ENCODE measurements at regions not wholly inside any gene's neighbourhood (a gene's known extent, or its start where the extent isn't known, plus 50 kb on each side); places are given as distances from the start of the nearest gene placed in this dataset.

DNA sequence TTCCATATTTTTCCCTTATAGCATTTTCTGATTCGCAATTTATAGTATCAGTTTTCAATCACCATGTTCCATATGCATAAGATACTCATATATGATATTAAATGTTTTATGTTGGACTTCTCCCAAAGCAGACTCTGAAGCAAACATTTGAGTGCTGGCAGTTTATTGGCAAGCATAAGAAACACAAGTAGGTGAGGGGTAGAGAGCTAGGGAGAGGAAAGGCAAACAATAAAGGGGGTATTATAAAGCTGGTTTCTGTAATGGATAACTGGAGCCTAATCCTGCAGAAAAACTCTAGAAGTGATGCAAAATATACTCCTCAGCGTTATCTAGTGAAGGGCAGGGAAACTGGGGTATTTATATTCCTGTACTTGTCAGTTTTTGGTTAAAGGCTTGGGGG lies 491.5 kb upstream of the TGFBR2 start:
- DNase-seq (ENCODE audit: low spot score) = no peak

DNA sequence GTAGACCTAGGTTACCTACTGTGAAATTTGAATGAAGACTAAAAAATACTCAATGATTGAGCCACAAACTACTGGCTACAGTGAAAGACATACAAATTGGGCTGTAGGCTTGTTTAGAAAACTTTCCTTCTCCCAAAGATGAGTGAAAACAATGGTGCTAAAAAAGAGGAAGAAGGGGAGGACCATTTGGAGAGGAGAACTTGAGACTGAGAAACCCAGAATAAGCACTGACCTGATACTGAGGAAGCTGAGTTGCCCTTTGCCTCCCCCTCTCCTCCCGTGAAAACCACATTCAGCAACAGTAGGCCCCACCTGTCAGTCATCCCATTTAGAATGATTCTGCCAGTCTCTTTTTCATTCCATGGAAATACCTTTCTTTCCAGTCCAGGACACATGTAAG lies 484.0 kb upstream of the TGFBR2 start:
- DNase-seq (ENCODE audit: low spot score) = no peak

DNA sequence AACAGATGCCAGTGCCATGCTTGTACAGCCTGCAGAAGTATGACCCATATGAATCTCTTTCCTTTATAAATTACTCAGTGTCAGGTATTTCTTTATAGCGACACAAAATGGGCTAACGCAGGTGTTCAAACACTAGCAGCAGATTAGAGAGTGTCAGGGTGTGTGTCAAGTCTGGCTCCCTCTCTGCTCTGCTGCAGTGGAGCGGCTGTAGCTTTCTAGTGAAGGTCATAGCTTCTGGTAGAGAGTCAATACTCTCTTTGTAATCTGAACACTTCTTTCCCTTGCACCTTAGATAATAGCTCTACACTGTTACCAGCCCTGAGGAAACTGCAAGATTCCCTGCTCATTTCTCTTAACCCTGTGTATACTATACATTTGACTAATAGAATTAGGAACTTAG lies 483.2 kb upstream of the TGFBR2 start:
- DNase-seq (ENCODE audit: low spot score) = no peak

DNA sequence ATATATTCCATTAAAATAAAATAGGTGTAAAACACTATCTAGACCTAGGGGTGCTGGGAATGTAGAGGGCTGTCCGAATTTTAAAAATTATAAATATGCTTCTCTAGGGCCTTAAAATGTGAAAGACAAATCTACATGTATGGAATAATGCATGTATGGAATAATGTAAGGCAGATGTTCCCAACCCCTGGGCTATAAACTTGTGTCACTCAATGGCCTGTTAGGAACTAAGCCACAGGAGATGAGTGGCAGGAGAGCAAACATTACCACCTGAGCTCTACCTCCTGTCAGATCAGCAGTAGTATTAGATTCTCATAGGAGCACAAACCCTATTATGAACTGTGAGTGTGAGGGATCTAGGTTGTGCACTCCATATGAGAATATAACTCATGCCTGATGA lies 482.6 kb upstream of the TGFBR2 start:
- no peak for DNase-seq (ENCODE audit: low spot score)

DNA sequence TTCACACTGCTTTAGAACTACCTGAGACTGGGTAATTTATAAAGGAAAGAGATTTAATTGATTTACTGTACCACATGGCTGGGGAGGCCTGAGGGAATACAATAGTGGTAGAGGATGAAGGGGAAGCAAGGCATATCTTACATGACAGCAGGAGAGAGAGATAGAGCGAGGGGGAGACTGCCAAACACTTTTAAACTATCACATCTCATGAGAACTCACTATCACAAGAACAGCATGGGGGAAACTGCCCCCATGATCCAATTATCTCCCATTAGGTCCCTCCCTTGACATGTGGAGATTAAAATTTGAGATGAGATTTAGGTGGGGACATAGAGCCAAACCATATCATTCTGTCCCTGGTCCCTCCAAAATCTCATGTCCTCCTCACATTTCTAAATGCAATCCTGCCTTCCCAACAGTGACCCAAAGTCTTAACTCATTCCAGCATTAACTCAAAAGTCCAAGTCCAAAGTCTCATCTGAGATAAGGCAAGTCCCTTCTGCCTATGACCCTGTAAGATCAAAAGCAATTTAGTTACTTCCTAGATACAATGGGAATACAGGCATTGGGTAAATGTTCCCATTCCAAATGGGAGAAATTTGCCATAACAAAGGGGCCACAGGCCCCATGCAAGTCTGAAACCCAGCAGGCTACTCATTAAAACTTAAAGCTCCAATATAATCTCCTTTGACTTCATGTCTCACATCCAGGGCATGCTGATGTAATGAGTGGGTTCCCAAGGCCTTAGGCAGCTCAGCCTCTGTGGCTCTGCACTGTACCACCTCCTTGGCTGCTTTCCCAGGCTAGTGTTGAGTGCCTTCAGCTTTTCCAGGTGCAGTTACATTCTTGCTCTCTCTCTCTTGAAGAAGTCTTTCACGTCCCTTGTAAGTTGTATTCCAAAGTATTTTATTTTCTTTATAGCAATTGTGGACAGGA lies 481.7 kb upstream of the TGFBR2 start:
- DNase-seq (ENCODE audit: low spot score) = no peak

DNA sequence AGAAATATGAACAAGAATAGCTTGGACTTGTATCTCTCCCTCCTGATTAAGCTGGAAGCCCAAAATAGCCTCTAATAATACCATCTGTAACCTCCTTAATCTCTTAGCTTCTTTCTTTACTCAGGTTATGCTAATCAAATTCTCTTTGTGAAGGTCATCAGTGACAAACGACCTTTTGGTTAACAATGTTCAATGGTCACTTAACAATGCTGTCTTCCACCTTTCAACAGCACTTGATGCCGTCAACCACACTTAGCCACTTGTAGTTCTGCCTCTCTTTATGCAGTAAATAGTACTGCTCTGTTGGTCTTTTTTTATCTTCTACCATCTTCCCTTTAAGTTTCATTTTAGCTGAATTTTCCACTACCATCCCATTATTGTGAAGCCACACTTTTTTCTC lies 476.6 kb upstream of the TGFBR2 start:
- DNase-seq (ENCODE audit: low spot score) = no peak

DNA sequence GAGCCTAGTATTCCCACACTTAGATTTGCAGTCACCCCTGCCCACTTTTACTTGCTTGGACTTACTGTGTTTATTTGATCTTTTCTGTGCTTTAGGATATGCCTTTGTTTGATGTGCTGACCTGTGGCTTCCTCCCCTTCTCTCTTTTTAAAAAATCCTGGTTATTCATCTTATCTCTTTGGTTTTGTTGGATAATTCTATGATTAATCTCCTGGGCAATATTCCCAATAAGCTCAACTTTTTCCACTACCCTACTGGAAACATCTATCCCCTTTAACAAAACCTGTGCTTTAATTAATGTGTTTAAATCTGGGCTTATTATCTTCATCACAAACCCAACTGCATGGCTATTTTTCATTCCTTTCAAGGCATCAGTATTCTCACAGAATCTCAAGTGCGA lies 476.0 kb upstream of the TGFBR2 start:
- DNase-seq (ENCODE audit: low spot score) = no peak

DNA sequence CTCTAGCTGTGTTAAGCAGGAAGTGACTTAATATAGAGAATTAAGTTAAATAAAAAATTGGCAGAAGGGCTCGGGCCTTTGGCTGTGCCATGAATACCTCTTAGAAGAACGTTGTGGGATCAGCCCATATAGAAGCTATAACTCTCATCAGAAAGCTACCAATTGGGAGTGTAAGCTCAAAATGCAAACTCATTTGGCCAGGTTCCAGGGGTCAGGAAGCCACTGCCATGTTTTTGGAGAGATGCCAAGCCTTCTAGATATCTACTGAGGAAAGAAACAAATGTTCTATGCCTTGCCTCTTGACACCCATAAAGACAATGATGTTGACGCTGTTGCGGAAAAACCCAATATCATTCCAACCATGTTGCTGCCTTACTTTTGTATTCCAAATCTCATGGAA lies 475.2 kb upstream of the TGFBR2 start:
- DNase-seq (ENCODE audit: low spot score) = no peak

DNA sequence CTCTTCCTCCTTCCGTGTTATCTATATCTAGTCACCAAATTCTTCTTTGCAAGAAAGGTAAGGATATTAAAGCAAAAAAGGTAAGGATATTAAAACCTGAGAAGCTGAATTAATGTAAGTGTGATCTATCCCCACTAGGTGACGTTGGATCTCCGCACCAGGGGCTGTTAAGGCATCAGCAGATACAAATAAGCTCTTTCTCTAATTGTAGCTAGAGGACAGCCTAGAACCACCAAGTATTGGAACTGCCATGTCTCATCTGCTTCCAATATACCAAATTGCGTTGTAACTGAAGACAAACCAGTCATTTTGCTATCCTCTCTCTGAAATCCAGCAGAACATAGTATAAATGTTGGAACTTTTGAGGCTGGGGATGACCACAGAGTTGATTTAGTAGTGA lies 471.2 kb upstream of the TGFBR2 start:
- DNase-seq (ENCODE audit: low spot score) = no peak

DNA sequence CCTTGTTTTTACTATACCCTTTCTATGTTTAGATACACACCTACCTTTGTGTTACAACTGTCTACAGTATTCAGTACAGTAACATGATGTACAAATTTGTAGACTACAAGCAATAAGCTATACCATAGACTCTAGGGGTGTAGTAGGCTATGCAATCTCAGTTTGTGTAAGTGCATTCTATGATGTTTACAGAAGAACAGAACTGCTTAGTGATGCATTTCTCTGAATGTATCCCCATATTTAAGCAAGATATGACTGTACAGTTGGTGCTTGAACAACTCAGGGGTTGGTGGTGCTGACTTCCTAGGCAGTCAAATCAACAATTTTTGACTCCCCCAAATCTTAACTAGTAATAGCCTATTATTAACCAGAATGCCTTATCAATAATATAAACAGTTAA lies 467.1 kb upstream of the TGFBR2 start:
- DNase-seq (ENCODE audit: low spot score) = no peak

DNA sequence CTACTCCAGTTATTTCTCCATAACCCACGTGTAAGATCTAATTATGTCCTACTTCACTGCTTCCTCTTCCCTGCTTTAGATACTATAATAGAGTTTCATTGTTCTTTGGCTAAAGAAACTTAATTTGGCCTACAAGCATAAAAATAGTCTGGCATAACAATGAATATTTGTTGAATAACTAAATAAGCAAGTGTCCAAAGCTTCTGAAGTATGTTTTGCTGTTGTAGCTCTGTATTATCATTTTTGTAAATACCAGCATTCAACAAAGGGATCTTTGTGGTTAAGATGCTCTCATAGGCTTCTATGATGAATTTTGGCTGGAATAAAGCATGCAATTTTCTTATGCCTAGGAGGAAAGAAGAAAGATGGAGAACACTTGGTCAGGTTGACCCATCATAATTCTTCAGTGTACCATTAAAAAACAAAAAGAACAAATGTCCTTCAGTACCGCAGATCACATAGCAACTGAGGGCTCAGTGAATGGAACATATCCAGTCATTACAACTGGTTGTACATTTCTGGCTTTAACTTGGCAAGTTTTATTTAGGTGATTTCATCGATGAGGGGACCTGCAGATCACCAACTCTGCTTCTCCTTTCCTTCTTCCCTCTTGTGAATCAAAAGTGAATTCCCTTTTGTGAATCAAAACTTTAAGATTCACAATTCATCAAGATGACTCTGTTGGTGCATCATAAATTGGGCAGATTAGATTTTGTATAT lies 465.9 kb upstream of the TGFBR2 start:
- DNase-seq (ENCODE audit: low spot score) = peak; percentile 7

DNA sequence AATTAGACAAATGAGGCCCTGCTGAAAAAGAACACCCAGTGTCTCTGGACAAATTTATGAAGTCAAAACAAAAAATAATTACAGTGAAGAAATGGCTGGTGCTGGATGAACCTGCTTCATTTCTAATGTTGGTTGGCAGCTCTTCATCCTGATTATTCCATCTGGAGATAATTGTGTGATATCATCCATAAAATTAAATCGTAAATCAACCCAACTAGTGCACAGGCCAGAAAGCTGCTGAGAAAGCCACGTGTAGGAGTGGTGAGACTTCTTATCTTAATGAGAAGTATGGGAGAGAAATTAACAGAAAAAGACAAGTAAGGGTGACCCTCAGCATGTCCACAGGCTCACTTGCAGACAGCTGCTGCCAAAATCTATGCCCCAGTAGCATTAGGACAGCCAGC lies 465.2 kb upstream of the TGFBR2 start:
- no peak for DNase-seq (ENCODE audit: low spot score)

DNA sequence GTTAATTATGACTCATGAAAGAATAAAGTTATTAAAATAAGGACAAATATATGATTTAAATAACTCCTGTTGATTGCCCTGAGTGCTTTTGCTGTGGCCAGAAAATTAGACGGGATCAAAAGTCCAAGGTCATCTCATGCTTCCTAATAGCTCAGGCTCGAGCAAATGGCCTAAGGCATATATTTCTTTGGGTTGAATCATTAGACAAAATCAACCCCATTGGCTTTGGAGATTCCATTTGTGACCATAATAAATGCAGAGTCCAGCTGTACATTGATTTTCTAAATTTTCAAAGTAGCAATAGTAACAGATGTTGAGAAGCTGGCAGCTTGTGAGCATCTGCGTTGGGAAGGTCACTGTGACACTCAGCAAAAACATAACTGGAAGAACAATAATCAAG lies 464.5 kb upstream of the TGFBR2 start:
- DNase-seq (ENCODE audit: low spot score) = no peak

DNA sequence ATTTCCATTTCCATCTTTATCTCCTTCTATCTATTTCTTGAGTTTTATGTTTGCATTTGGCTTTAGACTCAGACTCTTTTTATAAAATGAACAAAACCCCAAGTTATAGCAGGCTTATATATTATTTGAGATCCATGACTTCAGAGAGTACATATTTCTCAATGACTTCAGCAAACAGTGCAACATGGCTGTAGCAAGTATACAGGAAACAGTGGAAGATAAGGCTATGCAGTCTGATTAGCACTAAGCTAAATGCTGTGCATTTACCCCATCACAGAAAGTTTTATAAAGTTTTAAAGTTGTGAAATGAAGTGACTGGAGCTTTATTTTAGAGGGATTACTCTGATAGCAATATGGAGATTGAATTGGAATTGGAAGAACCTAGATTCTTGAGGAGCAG lies 463.5 kb upstream of the TGFBR2 start:
- DNase-seq (ENCODE audit: low spot score) = no peak

DNA sequence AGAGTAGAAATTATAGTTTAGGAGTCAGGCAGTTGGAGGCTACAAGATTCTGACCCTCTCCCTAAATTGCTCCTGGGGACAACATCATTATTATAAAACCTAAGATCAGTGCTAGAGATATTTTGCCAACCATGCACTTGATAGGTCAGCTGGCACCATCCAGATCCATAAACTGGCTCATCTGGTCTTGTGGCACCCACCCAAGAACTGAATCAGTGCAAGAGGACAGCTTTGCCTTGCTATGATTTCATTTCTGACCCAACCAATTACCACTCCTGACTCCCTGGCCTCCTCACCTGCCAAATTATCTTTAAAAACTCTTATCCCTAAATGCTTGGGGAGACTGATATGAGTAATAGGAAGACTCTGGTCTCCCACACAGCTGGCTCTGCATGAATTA lies 461.1 kb upstream of the TGFBR2 start:
- DNase-seq (ENCODE audit: low spot score) = no peak

DNA sequence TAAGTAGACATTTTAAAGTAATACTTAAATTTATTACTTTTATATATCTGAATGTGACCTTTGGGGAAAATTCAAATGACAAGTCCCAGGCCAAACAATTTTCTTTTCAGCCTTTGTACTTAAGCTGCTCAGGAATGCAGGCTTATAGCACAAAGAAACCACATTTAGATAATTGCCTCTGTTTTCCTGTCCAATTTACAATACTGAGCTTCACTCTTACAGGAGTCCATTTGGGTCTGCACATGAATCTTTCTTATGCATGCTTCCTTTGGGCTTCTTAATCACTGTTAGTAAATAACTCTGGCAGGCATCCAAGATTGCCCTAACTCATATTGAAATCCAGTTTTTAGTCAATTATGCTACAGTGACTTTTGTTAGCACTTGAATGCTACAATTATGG lies 459.4 kb upstream of the TGFBR2 start:
- DNase-seq (ENCODE audit: low spot score) = no peak

DNA sequence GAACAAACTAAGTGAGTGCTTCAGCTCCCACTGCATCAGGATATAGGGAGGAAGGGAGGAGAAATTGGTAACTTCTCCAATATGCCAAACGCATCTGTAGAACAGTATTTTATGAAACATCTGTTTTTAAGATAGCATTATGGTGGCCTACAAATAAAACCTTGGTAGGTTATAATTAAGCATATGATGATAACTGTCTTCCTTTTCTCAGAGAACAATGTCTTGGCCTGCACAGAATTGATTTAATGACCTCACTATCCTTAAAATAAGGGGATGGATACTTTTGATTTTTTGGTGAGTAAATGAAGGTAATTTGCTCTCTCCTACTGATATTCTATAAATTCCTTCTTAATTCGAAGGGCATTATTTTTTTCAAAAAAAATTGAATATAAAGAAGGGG lies 451.5 kb upstream of the TGFBR2 start:
- DNase-seq (ENCODE audit: low spot score) = no peak

DNA sequence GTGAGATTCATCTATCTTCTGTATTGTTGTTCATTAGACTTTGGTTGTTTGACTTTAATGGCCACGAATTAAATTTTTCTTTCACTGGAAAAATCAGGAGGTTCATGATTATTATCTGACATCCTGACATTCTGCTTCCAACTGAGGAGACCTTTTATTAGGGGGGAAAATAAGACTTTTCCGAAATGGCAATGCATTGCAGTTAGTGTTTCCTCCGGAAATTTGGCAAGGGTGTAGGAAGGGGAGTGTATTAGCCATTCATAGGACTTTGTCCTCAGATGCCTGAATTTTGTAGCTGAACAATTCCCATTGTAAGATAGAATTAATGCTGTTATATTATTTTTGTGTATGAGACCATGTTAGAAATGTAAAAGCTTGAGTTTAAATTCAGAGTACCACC lies 450.6 kb upstream of the TGFBR2 start:
- DNase-seq (ENCODE audit: low spot score) = no peak

DNA sequence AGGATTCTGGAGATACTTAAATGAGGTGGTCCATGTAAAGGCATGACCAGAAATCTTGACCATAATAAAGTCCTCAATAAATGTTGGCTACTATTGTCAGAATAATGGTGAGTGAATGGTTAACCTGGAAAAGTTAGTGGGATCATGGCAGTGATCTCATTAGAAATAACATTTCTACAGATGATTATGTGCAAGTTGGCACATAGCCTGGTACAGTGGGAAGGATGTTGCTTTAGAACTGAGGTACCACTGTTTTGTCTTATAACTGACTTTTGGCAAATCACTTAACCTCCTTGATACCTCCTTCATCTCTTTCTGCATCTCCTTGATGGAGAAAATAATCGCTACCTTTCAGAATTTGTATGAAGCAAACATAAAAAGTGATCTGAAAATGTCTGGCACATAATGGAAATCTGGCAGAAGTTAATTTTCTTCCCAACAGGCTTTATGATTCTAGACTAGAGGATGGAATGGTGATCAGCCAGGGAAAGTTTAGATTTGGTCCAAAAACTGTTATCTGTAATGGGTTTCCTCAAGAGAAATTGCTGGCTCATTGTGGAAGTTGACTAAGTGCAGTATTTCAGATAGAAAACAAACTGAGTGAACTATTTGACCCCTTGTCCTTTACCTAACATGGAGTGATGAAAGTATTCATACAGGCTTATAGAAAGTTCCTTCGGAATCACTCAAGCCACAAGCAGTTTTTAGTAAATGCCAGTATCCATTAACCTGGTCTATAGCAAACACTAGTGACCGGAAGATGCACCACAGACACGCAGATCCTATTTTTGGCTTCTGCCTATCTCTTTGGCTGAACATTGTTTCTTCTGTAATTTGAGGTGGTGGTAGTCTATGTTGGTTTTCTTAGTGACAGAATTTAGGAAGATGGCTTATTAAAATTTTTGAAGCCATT lies 449.6 kb upstream of the TGFBR2 start:
- no peak for DNase-seq (ENCODE audit: low spot score)

DNA sequence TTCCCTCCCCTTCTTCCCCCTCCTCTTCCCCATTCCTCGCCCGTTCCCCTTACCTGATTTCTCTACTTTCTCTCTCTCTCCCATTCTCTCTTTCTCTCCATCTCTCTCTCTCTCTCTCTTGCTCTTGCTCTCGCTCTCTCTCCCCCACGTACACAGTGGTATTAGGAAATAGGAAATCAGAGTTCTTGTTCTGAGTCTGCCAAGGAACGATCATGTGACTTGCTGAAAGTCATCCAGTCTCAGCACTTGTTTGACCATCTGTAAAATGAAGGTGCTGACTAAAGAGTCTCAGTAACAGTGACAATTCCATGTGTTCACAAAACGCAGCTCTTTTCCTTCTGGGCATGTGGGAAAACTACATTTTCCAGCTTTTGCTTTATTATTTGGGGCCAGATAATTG lies 445.0 kb upstream of the TGFBR2 start:
- peak; percentile 26 for DNase-seq (ENCODE audit: low spot score)

DNA sequence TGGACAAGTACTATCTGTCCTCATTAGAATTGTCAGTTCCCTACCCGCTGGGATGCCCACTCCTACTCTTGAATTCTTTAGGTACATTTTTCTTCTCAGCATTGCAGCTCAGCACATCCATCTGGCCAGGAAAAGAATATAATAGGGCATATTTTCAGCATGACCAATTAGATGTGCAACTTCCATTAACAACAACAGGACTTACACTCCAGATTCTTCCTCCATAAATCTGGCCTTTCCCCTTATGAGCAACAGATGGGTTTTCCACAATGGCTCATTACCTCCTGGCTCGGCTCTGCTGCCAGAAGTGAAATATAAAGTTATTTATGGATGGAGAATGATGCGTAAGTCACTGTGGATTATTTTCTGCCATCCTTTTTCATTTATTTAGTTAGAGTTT lies 443.8 kb upstream of the TGFBR2 start:
- no peak for DNase-seq (ENCODE audit: low spot score)

DNA sequence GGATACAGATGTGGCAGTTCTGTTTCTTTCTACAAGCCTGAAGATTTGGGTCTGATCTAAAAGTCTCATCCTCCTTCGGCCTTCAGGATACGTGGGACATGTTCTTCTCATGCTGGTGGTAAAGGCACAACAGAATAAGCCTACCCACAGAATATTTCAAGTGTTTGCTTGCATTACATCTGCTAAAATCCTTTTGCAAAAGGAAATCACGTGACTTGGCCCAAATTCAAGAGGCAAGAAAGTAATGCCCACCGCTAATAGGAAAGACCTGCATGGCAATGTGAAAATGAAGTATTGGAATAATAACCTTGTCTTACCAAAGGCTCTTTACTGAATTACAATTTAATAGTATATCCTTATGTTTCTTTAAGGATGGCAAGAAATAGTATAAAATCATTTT lies 439.9 kb upstream of the TGFBR2 start:
- DNase-seq (ENCODE audit: low spot score) = no peak
